ENCODE measurements at regions not wholly inside any gene's neighbourhood (a gene's known extent, or its start where the extent isn't known, plus 50 kb on each side); places are given as distances from the start of the nearest gene placed in this dataset.

DNA sequence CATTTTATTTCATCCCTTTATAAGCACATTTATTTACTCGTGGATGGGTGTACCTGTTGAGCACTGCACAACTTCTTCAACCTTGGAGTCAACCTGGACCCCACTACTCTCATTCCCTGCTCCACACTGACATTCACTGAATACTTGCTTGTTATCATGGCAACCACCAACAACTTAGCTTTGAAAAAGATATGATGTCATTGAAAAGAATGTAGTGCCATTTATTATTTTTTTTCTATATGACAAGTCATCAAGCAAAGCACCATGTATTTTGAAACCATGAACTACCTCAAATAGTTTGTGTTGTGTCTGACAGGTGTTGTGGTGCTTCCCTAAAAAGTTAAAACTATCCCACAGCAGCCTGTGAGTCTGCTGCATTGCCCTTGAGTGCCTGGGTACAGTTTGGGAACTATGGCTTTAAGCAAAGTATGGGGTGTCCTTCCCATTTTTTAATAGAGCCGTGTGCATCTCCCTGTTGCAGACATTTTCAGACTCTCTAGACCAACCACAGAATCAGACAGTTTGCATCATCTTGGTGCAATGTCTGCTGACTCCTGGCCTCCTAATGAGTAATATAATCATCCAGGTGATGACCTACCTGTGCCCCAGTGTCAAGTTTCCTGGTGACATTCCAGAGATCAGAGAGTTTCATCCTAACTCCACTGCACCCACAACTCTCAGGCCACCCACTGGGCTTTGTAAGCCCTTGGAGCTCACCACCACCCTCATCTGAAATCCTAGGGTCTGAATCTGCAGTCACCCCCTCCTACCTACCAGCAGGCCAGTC, 339.7 kb upstream of the PROX1 start:
- Histone ChIP-seq H3K9ac (ENCODE audit: low read length) (no peak overlapping the region), H3F3A (ENCODE audit: insufficient read depth, low read length) (no peaks in the 10 kb centered on the region), H3K36me3 (ENCODE audit: insufficient read depth, low read length) (no peaks in the 10 kb centered on the region), H3K9me3 (ENCODE audit: low read length) (no peaks in the 10 kb centered on the region), H3K9me2 (ENCODE audit: low read depth, low read length) (no peaks in the 10 kb centered on the region), H3K79me2 (ENCODE audit: insufficient read depth, low read length) (no peaks in the 10 kb centered on the region; the same call in 1 of the 2 replicates), H2AFZ (ENCODE audit: low read length) (no peak overlapping the region), H4K20me1 (ENCODE audit: insufficient read depth, low read length) (no peaks in the 10 kb centered on the region), H3K4me3 (ENCODE audit: low read depth, low read length, poor library complexity, severe bottlenecking) (no peak overlapping the region), H3K27me3 (ENCODE audit: insufficient read depth, low read length) (no peaks in the 10 kb centered on the region), H3K27ac (ENCODE audit: low read depth, low read length, poor library complexity, severe bottlenecking) (no peak overlapping the region), H3K4me2 (ENCODE audit: low read length) (no peak overlapping the region), H3K4me1 (ENCODE audit: insufficient read depth, low read length, severe bottlenecking) (no peaks in the 10 kb centered on the region)
- no peak for TF ChIP-seq EZH2 (IDR thresholded peaks at IDR 0.05; ENCODE audit: borderline replicate concordance, low read length)
- TF ChIP-seq, protein P1, sequence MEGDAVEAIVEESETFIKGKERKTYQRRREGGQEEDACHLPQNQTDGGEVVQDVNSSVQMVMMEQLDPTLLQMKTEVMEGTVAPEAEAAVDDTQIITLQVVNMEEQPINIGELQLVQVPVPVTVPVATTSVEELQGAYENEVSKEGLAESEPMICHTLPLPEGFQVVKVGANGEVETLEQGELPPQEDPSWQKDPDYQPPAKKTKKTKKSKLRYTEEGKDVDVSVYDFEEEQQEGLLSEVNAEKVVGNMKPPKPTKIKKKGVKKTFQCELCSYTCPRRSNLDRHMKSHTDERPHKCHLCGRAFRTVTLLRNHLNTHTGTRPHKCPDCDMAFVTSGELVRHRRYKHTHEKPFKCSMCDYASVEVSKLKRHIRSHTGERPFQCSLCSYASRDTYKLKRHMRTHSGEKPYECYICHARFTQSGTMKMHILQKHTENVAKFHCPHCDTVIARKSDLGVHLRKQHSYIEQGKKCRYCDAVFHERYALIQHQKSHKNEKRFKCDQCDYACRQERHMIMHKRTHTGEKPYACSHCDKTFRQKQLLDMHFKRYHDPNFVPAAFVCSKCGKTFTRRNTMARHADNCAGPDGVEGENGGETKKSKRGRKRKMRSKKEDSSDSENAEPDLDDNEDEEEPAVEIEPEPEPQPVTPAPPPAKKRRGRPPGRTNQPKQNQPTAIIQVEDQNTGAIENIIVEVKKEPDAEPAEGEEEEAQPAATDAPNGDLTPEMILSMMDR (IDR thresholded peaks at IDR 0.05; ENCODE audit: low read length), result no peak

DNA sequence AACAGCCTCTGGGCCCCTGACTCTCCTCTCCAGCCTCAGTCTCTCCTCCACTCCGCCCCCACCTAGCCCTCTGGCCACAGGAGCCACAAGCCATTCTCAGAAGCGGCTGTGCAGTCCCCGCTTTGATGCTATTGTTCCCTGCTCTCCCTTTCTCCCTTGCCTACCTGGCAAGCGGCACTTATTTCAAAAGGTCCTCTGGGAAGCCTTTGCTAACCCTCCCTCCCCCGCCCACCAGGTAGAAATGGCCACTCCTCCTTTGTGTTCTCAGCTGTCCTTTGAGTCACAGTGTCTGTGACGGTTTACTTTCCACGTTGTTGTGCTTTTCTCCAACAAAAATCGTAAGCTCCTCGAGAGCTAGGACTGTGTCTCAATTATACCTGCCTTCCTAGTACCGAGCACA, 338.4 kb upstream of the PROX1 start:
- Histone ChIP-seq H3K9ac (ENCODE audit: low read length) (no peak overlapping the region), H3K79me2 (ENCODE audit: insufficient read depth, low read length) (no peaks in the 10 kb centered on the region), H4K20me1 (ENCODE audit: insufficient read depth, low read length) (no peaks in the 10 kb centered on the region), H3K4me1 (ENCODE audit: insufficient read depth, low read length, severe bottlenecking) (no peaks in the 10 kb centered on the region), H3K36me3 (ENCODE audit: insufficient read depth, low read length) (no peaks in the 10 kb centered on the region), H3F3A (ENCODE audit: insufficient read depth, low read length) (no peaks in the 10 kb centered on the region), H3K4me3 (ENCODE audit: low read depth, low read length, poor library complexity, severe bottlenecking) (no peak overlapping the region), H3K27ac (ENCODE audit: low read depth, low read length, poor library complexity, severe bottlenecking) (no peak overlapping the region), H2AFZ (ENCODE audit: low read length) (no peak overlapping the region), H3K9me3 (ENCODE audit: low read length) (no peaks in the 10 kb centered on the region), H3K27me3 (ENCODE audit: insufficient read depth, low read length) (no peaks in the 10 kb centered on the region), H3K9me2 (ENCODE audit: low read depth, low read length) (no peaks in the 10 kb centered on the region), H3K4me2 (ENCODE audit: low read length) (no peak overlapping the region)
- no peak for TF ChIP-seq EZH2 (IDR thresholded peaks at IDR 0.05; ENCODE audit: borderline replicate concordance, low read length)
- TF ChIP-seq, protein P1 (IDR thresholded peaks at IDR 0.05; ENCODE audit: low read length), result no peak

DNA sequence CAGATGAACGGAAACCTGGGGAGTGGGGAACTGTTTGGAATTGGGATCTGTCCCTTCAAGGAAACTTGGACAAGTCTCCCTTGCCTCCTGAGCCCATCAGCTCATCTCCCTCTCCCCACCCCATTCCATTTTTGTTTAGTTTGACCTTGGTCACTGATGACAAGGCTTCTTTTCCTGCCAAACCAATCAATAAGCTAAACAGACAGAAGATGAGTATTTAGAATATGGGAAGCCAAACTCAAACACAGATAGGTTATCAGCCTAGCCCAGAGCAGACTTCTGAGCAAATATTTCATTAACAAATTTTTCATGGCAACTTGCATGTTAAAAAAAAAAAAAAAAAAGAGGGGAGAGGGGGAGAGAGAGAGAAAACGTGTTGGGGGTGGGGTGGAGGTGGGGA, 337.2 kb upstream of the PROX1 start:
- H3F3A ChIP-seq (ENCODE audit: insufficient read depth, low read length), result no peaks in the 10 kb centered on the region
- H3K9me2 ChIP-seq (ENCODE audit: low read depth, low read length), result no peaks in the 10 kb centered on the region
- no peak overlapping the region for H3K27ac ChIP-seq (ENCODE audit: low read depth, low read length, poor library complexity, severe bottlenecking)
- no peak overlapping the region for H3K4me3 ChIP-seq (ENCODE audit: low read depth, low read length, poor library complexity, severe bottlenecking)
- H3K9ac ChIP-seq (ENCODE audit: low read length), result no peak overlapping the region
- no peaks in the 10 kb centered on the region for H3K36me3 ChIP-seq (ENCODE audit: insufficient read depth, low read length)
- H4K20me1 ChIP-seq (ENCODE audit: insufficient read depth, low read length), result no peaks in the 10 kb centered on the region
- no peak overlapping the region for H3K4me2 ChIP-seq (ENCODE audit: low read length)
- no peak overlapping the region for H2AFZ ChIP-seq (ENCODE audit: low read length)
- H3K79me2 ChIP-seq (ENCODE audit: insufficient read depth, low read length), result no peaks in the 10 kb centered on the region
- TF ChIP-seq, protein P1 (IDR thresholded peaks at IDR 0.05; ENCODE audit: low read length), result no peak
- TF ChIP-seq EZH2 (IDR thresholded peaks at IDR 0.05; ENCODE audit: borderline replicate concordance, low read length), result no peak
- H3K4me1 ChIP-seq (ENCODE audit: insufficient read depth, low read length, severe bottlenecking), result no peaks in the 10 kb centered on the region
- no peaks in the 10 kb centered on the region for H3K27me3 ChIP-seq (ENCODE audit: insufficient read depth, low read length)
- no peaks in the 10 kb centered on the region for H3K9me3 ChIP-seq (ENCODE audit: low read length)

Data from OCI-LY1 (cell line).